ENCODE measurements at regions not wholly inside any gene's neighbourhood (a gene's known extent, or its start where the extent isn't known, plus 50 kb on each side); places are given as distances from the start of the nearest gene placed in this dataset.

GRCh38 chr10:3980144-3980543 is 195.1 kb upstream of the KLF6 start:
- Histone ChIP-seq H3K4me1 (ENCODE audit: control insufficient read depth, low read length) (no peaks in the 10 kb centered on the region; the same call in 1 of the 2 replicates), H3F3A (ENCODE audit: control insufficient read depth, insufficient read depth) (no peaks in the 10 kb centered on the region), H3K4me3 (ENCODE audit: low read length) (no peak overlapping the region), H3K79me2 (ENCODE audit: control insufficient read depth, low read length) (no peaks in the 10 kb centered on the region), H3K27ac (ENCODE audit: low read depth, low read length) (no peak overlapping the region), H3K36me3 (ENCODE audit: control insufficient read depth, low read length) (no peaks in the 10 kb centered on the region), H3K27me3 (ENCODE audit: control insufficient read depth, low read length) (no peaks in the 10 kb centered on the region), H3K9me2 (replicated peaks; ENCODE audit: control insufficient read depth, low read length) (no peaks in the 10 kb centered on the region), H3K4me2 (ENCODE audit: low read length) (no peak overlapping the region), H4K20me1 (ENCODE audit: control insufficient read depth, insufficient read depth, low read depth, low read length) (no peaks in the 10 kb centered on the region), H3K9me3 (ENCODE audit: control insufficient read depth, insufficient read depth, low read length) (no peaks in the 10 kb centered on the region)
- TF ChIP-seq EZH2phosphoT487 (IDR thresholded peaks at IDR 0.05; ENCODE audit: borderline replicate concordance, low read length) = no peak
- TF ChIP-seq, protein P1, sequence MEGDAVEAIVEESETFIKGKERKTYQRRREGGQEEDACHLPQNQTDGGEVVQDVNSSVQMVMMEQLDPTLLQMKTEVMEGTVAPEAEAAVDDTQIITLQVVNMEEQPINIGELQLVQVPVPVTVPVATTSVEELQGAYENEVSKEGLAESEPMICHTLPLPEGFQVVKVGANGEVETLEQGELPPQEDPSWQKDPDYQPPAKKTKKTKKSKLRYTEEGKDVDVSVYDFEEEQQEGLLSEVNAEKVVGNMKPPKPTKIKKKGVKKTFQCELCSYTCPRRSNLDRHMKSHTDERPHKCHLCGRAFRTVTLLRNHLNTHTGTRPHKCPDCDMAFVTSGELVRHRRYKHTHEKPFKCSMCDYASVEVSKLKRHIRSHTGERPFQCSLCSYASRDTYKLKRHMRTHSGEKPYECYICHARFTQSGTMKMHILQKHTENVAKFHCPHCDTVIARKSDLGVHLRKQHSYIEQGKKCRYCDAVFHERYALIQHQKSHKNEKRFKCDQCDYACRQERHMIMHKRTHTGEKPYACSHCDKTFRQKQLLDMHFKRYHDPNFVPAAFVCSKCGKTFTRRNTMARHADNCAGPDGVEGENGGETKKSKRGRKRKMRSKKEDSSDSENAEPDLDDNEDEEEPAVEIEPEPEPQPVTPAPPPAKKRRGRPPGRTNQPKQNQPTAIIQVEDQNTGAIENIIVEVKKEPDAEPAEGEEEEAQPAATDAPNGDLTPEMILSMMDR (IDR thresholded peaks at IDR 0.05; ENCODE audit: low read depth, low read length, poor library complexity, severe bottlenecking) = no peak

DNA sequence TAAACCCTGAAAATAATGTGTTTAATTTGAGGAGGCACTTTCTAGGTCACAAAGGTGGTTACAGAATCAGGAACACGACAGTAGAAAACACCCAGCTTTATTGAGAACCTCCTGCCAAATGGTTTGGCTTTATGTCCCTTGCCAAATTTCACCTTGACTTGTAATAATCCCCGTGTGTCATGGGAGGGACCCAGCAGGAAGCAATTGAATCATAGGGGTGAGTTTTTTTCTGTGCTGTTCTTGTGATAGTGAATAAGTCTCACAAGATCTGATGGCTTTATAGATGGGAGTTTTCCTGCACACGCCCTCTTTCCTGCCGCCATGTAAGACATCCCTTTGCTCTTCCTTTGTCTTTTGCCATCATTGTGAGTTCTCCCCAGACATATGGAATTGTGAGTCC is 193.8 kb upstream of the KLF6 start:
- Histone ChIP-seq H3K9me3 (ENCODE audit: control insufficient read depth, insufficient read depth, low read length) (no peaks in the 10 kb centered on the region), H3K27ac (ENCODE audit: low read depth, low read length) (no peak overlapping the region), H3F3A (ENCODE audit: control insufficient read depth, insufficient read depth) (no peaks in the 10 kb centered on the region), H4K20me1 (ENCODE audit: control insufficient read depth, insufficient read depth, low read depth, low read length) (no peaks in the 10 kb centered on the region), H3K27me3 (ENCODE audit: control insufficient read depth, low read length) (no peaks in the 10 kb centered on the region), H3K9me2 (replicated peaks; ENCODE audit: control insufficient read depth, low read length) (no peaks in the 10 kb centered on the region), H3K4me2 (ENCODE audit: low read length) (no peak overlapping the region), H3K4me3 (ENCODE audit: low read length) (no peak overlapping the region), H3K79me2 (ENCODE audit: control insufficient read depth, low read length) (no peaks in the 10 kb centered on the region), H3K4me1 (ENCODE audit: control insufficient read depth, low read length) (no peaks in the 10 kb centered on the region; the same call in 1 of the 2 replicates), H3K36me3 (ENCODE audit: control insufficient read depth, low read length) (no peaks in the 10 kb centered on the region)
- TF ChIP-seq, protein P1 (IDR thresholded peaks at IDR 0.05; ENCODE audit: low read depth, low read length, poor library complexity, severe bottlenecking) = no peak
- TF ChIP-seq EZH2phosphoT487 (IDR thresholded peaks at IDR 0.05; ENCODE audit: borderline replicate concordance, low read length) = no peak

DNA sequence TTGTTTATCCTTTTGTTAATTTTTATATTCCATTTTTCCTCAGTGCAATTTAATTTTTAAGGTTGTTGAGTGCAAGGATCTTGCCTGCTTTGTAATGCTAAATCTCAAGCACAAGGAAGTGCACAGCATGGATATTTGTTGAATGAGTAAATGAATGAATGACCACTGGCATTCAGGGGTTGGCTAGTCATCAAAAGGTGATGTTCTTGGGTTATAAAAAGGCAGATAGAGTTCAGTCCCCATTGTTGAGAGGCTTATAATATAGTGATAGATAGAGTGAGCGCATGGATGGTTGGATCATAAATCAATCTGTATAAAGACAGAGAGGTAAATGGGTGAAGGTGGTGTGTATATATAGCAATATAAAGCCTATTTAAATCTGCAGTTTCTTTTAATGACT is 193.2 kb upstream of the KLF6 start:
- H3K27ac ChIP-seq (ENCODE audit: low read depth, low read length) = no peak overlapping the region

More for the DNA sequence above, 193.2 kb upstream of the KLF6 start:
- no peaks in the 10 kb centered on the region for H3F3A ChIP-seq (ENCODE audit: control insufficient read depth, insufficient read depth)
- TF ChIP-seq EZH2phosphoT487 (IDR thresholded peaks at IDR 0.05; ENCODE audit: borderline replicate concordance, low read length) = no peak
- TF ChIP-seq, protein P1 (IDR thresholded peaks at IDR 0.05; ENCODE audit: low read depth, low read length, poor library complexity, severe bottlenecking) = no peak
- H3K36me3 ChIP-seq (ENCODE audit: control insufficient read depth, low read length) = no peaks in the 10 kb centered on the region
- H3K9me2 ChIP-seq (replicated peaks; ENCODE audit: control insufficient read depth, low read length) = no peaks in the 10 kb centered on the region
- H3K9me3 ChIP-seq (ENCODE audit: control insufficient read depth, insufficient read depth, low read length) = no peaks in the 10 kb centered on the region
- H3K79me2 ChIP-seq (ENCODE audit: control insufficient read depth, low read length) = no peaks in the 10 kb centered on the region
- H3K4me1 ChIP-seq (ENCODE audit: control insufficient read depth, low read length) = no peaks in the 10 kb centered on the region; the same call in 1 of the 2 replicates
- no peak overlapping the region for H3K4me2 ChIP-seq (ENCODE audit: low read length)
- no peaks in the 10 kb centered on the region for H3K27me3 ChIP-seq (ENCODE audit: control insufficient read depth, low read length)
- H4K20me1 ChIP-seq (ENCODE audit: control insufficient read depth, insufficient read depth, low read depth, low read length) = no peaks in the 10 kb centered on the region
- H3K4me3 ChIP-seq (ENCODE audit: low read length) = no peak overlapping the region
